Ovary (tissue), 7 donors: ENCODE measurements at regions not wholly inside any gene's neighbourhood (a gene's known extent, or its start where the extent isn't known, plus 50 kb on each side); places are given as distances from the start of the nearest gene placed in this dataset.
"Not testable (repeated sequence)": the region's sequence is repeated elsewhere in the genome, so short reads cannot be mapped to it uniquely, and the experiment has no call there.

Experiments used
- DNase-seq, 5 donors: peaks; one replicate each; pipeline ENCODE4 v3.0.0-alpha.2; 2019 to 2020
- H3K27ac ChIP-seq, 2 donors: fragments of 200-600 bp; one replicate each; pipeline versions ENCODE4 v1.5.1 to v1.8.0; 2019 to 2022
- H3K27me3 ChIP-seq: fragments of 200-600 bp; one replicate; pipeline ENCODE4 v1.8.0; 2022
- H3K36me3 ChIP-seq: fragments of 200-600 bp; sonication (generic); one replicate; pipeline ENCODE4 v1.5.1; 2019
- H3K4me1 ChIP-seq: one replicate; pipeline ENCODE4 v1.8.1; 2013; ENCODE audit warnings: mild to moderate bottlenecking, moderate library complexity; ENCODE audit not compliant: insufficient read depth
- H3K4me3 ChIP-seq: fragments of 200-600 bp; sonication (generic); one replicate; pipeline ENCODE4 v1.5.1; 2017
- H3K9me3 ChIP-seq, 2 donors: fragments of 200-600 bp in 1 of 2; sonication (generic) in 1 of 2; one replicate each; pipeline versions ENCODE4 v1.5.1 to v1.8.1; 2013 to 2019; ENCODE audit warnings: mild to moderate bottlenecking in 1 of 2, moderate library complexity in 1 of 2
- EP300 ChIP-seq: sonication (generic); formaldehyde crosslinking; IDR thresholded peaks from one replicate; pipeline ENCODE4 v1.6.1; 2017; ENCODE audit warnings: antibody characterized with exemption
- POLR2A ChIP-seq: fragments of 450-650 bp; IDR thresholded peaks from one replicate; pipeline ENCODE4 v1.6.1; 2017; ENCODE audit warnings: antibody characterized with exemption, mild to moderate bottlenecking, moderate library complexity
- WGBS, 3 donors: extraction: QIAGEN DNeasy Blood & Tissue Kit in 1 of 3; methylation state at CpG; one replicate each; pipeline versions ENCODE4 v1.1.5 to v1.1.7; 2013 to 2017; 5-methylcytosine and 5-hydroxymethylcytosine counted together
- intact Hi-C, 4 donors: fragments of 100-400 bp; cut with DNase I; formaldehyde crosslinking; loops; one replicate each; pipeline versions ENCODE4 v1.11.0 to v1.15.1; 2022 to 2023
- TF ChIP-seq, protein P1 (sequence below), 3 donors: fragments of 450-650 bp in 2 of 3; fragments of 200-600 bp in 1 of 3; IDR thresholded peaks; one replicate each; pipeline versions ENCODE4 v1.5.1 to v1.8.0; 2016 to 2022; ENCODE audit warnings: antibody characterized with exemption in 3 of 3, mild to moderate bottlenecking in 1 of 3
- donor health status: DM: no; HTN: no; CAD: no; lungs with moderate emphysema.
- donor health status: DM: no; HTN: no; CAD: no.
- donor health status: Bipolar disorder and iron deficiency.
- donor health status: DM: no; HTN: no; CAD: no.
- donor health status: DM: yes; HTN: yes; CAD: no.

DNA sequence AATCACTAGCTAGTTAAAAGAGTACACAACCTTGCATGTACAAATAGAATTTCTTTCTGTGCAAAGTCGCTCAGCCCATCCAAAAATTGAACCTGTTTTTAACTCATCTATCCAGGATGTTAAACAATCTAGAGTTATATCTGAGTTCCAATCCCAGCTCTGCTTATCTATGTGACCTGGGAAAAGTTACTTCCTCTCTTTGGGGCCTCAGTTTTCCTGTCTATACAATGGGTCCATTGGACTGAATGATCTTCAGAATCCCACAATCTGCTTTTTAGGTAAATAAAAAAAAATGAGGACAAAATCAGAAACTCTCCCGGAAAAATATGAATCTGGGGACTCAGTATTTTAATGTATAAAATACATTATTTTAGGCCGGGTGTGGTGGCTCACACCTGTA lies 389.5 kb upstream of the PROX1 start:
- no peak overlapping the region for H3K27ac ChIP-seq
- no peak overlapping the region for H3K4me3 ChIP-seq
- H3K4me1 ChIP-seq, result no peaks in the 10 kb centered on the region
- TF ChIP-seq, protein P1, sequence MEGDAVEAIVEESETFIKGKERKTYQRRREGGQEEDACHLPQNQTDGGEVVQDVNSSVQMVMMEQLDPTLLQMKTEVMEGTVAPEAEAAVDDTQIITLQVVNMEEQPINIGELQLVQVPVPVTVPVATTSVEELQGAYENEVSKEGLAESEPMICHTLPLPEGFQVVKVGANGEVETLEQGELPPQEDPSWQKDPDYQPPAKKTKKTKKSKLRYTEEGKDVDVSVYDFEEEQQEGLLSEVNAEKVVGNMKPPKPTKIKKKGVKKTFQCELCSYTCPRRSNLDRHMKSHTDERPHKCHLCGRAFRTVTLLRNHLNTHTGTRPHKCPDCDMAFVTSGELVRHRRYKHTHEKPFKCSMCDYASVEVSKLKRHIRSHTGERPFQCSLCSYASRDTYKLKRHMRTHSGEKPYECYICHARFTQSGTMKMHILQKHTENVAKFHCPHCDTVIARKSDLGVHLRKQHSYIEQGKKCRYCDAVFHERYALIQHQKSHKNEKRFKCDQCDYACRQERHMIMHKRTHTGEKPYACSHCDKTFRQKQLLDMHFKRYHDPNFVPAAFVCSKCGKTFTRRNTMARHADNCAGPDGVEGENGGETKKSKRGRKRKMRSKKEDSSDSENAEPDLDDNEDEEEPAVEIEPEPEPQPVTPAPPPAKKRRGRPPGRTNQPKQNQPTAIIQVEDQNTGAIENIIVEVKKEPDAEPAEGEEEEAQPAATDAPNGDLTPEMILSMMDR (IDR thresholded peaks at IDR 0.05), result no peak
- TF ChIP-seq POLR2A (no peak), EP300 (no peak)
- no peaks in the 10 kb centered on the region for H3K9me3 ChIP-seq
- 91 to 95% (median 94%) methylated on average over 3 of the region's 3 CpGs for WGBS, 3 donors
- no peaks in the 10 kb centered on the region for H3K36me3 ChIP-seq
- no peaks in the 10 kb centered on the region for H3K27me3 ChIP-seq
- DNase-seq, result no peak
- intact Hi-C loops, result no loop called here

DNA sequence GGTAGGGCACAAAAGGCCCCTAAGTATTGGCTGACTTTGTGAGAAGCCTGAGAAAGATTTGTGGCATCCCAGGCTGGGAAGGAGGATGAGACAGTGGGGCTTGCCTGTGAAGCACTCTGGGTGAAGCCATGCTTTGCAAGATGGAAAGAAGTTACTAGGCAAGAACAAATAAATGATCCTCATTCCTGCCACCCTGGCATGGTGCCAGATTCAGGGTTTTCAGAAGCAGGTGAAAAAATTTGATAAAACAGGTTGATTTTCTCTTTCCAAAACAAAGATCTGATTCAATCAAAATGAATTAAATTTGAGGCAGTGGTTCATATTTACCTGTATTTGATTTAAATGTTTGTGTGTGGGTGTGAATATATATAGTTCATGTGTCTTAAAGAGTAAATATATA lies 386.9 kb upstream of the PROX1 start:
- no peaks in the 10 kb centered on the region for H3K27me3 ChIP-seq
- H3K4me1 ChIP-seq, result no peaks in the 10 kb centered on the region
- no peaks in the 10 kb centered on the region for H3K36me3 ChIP-seq
- DNase-seq, result no peak
- TF ChIP-seq POLR2A (no peak), EP300 (no peak)
- TF ChIP-seq, protein P1 (IDR thresholded peaks at IDR 0.05), result no peak
- intact Hi-C loops, result no loop called here
- no peak overlapping the region for H3K4me3 ChIP-seq
- no peak overlapping the region for H3K27ac ChIP-seq
- H3K9me3 ChIP-seq, result no peaks in the 10 kb centered on the region

DNA sequence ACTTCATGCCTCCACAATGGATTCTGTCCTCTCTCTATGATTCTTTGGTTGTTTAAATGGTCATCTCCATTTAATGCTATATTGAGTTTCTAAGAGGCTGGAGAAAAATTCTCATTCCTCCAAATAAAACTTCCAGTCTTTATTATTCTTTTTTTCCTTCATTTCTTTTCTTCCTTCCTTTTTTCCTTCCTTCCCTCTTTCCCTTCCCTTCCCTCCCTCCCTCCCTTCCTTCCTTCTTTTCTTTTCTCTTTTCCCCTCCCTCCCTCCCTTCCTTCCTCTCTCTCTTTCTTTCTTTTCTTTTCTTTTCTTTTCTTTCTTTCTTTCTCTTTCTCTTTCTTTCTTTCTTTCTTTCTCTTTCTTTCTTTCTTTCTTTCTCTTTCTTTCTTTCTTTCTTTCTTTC lies 386.1 kb upstream of the PROX1 start:
- H3K4me1 ChIP-seq, H3K4me3 ChIP-seq, H3K36me3 ChIP-seq, DNase-seq, H3K9me3 ChIP-seq, intact Hi-C loops, H3K27ac ChIP-seq, H3K27me3 ChIP-seq: not testable (repeated sequence)

DNA sequence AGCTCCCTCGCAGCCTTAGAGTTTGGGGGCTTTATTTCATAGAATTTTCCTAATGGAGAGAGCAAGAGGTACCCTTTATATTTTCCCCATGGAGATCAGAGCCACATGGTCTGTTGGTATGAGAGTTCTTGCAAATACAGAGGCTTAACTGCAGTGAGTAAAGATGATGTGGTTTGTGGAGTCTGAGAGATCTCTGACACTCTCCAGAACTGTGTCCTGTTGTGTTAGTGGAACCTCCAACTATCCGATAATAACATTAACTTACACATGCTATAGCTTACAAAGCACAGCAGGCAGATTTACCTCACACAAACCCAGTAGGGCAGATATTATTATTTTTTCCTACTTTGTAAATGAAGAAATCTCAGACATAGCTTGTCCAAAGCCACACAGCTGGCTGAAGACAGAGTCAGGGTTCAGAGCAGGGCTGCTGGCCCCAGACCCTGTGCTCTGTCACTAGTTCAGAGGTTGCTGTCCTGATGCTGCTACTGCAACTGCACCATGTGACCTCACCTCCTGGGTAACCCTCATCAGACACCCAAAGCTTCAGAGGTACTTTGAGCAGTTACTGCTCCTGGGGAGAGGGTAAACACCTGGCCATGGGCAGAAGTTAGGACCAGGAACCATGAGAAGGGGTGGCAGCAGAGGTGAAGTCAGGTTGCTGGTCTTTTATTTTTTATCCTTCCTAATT lies 384.8 kb upstream of the PROX1 start:
- Histone ChIP-seq H3K27me3 (no peaks in the 10 kb centered on the region), H3K9me3 (no peaks in the 10 kb centered on the region), H3K4me3 (no peak overlapping the region), H3K4me1 (no peaks in the 10 kb centered on the region), H3K27ac (no peak overlapping the region), H3K36me3 (no peaks in the 10 kb centered on the region)
- intact Hi-C loops, result no loop called here
- TF ChIP-seq, protein P1 (IDR thresholded peaks at IDR 0.05), result no peak
- no peak for TF ChIP-seq EP300
- TF ChIP-seq POLR2A, result no peak
- WGBS, 3 donors, result 86 to 93% (median 92%) methylated on average over 2 of the region's 2 CpGs
- no peak for DNase-seq

DNA sequence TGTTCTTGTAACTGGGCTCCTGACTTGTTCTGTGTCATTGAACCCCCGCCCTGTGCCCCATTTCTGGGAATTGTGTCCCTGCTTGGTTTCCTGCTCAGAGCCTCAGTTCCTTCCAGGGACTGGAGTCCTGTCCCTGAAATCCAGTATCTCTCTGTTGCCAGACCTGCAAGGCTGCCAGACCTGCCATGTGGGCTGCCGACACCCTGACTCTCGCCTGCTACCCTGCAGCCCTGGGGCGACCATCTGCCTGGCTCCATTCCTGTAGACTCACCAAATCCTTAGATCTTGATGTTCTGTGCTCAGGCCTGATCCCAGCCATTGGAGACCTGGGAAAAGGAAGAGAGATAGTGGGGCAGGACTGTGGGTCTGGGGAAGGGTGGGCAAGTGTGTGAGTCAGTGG lies 383.3 kb upstream of the PROX1 start:
- no peak overlapping the region for H3K27ac ChIP-seq
- H3K9me3 ChIP-seq, result no peaks in the 10 kb centered on the region
- WGBS, 3 donors, result 81 to 88% (median 88%) methylated on average over 4 of the region's 4 CpGs
- H3K36me3 ChIP-seq, result no peaks in the 10 kb centered on the region
- no peak overlapping the region for H3K4me3 ChIP-seq
- intact Hi-C loops, result no loop called here
- TF ChIP-seq EP300 (no peak), POLR2A (no peak)
- TF ChIP-seq, protein P1 (IDR thresholded peaks at IDR 0.05), result no peak
- no peaks in the 10 kb centered on the region for H3K27me3 ChIP-seq
- DNase-seq, result no peak
- no peaks in the 10 kb centered on the region for H3K4me1 ChIP-seq
